ES-I3 (cell line): ENCODE measurements at regions not wholly inside any gene's neighbourhood (a gene's known extent, or its start where the extent isn't known, plus 50 kb on each side); places are given as distances from the start of the nearest gene placed in this dataset.
"Not testable (repeated sequence)": the region's sequence is repeated elsewhere in the genome, so short reads cannot be mapped to it uniquely, and the experiment has no call there.

ENCODE experiments used
- H3K36me3 ChIP-seq: 2 replicates; pipeline ENCODE4 v1.6.1; 2013; ENCODE audit warnings: mild to moderate bottlenecking, low read length, control low read depth, moderate library complexity; ENCODE audit not compliant: insufficient read depth
- H3K4me1 ChIP-seq: 2 replicates; pipeline ENCODE4 v1.6.1; 2013; ENCODE audit warnings: mild to moderate bottlenecking, control low read depth, low read length; ENCODE audit not compliant: insufficient read depth
- H3K9ac ChIP-seq: 2 replicates; pipeline ENCODE4 v1.6.1; 2013; ENCODE audit warnings: low read depth, mild to moderate bottlenecking, low read length, moderate library complexity
- H3K9me3 ChIP-seq: 2 replicates; pipeline ENCODE4 v1.6.1; 2013; ENCODE audit warnings: mild to moderate bottlenecking, low read length, moderate library complexity; ENCODE audit not compliant: control insufficient read depth, insufficient read depth

DNA sequence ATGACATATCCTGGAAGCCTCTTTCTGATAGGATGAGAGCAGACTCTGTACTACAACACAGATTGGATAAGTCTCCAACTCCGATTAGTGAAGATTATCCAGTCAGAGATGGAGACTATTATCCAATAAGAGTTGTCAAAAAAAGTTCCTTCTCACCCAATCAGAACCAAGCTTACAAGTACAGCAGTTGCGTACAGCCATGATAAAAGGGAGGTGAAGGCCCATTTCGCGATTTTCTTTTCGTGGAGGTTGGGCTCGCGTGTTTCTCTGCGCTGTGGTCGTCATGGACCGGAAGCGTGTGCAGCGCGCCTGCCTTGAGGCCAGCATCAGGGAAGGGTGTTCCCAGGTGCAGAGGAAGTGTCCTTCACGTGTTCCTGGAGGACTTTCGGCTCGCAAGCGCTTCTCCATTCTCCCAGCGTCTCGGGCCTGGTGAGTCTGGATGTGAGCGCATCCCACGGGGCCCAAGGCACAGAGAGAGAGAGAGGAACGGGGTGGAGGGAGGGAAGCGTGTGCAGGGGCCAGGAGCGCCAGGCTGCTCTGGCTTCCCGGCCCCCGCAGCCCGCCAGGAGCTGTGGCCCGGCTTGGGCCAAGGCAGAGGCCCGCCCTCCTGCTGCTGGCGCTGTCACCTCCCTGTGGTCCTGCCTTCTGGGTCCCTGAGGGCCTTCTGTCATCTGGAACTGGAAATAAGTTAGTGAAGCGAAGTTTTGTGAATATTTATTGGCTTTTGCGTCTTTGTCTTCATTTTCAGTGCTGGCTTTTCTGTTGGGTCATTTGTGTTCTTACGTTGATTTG is 53.9 kb downstream of the CDRT15L2 start:
- H3K4me1 ChIP-seq, H3K9ac ChIP-seq, H3K36me3 ChIP-seq: not testable (repeated sequence)

DNA sequence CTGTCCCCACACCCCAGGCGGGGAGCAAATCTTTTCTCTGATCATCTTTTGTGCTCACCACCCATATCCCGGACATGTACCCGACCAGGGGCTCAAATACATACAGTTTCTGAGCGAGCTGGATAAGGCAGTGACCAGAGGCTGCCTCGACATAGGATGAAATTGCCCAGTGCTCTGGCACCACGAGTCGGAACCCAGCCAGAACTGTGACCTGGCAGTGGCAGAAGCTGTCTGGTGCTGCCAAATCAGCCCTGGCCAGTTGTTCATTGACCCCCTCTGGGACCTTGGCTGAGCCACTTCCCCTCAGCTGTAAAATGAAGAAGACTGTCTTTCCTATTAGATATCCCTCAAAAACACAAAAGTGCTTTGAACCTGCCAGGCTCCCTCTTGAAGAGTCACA is 60.6 kb downstream of the CDRT15L2 start:
- not testable (repeated sequence) for H3K9ac ChIP-seq, H3K36me3 ChIP-seq, H3K9me3 ChIP-seq, H3K4me1 ChIP-seq

More for the DNA sequence above, 53.9 kb downstream of the CDRT15L2 start:
- not testable (repeated sequence) for H3K9me3 ChIP-seq

DNA sequence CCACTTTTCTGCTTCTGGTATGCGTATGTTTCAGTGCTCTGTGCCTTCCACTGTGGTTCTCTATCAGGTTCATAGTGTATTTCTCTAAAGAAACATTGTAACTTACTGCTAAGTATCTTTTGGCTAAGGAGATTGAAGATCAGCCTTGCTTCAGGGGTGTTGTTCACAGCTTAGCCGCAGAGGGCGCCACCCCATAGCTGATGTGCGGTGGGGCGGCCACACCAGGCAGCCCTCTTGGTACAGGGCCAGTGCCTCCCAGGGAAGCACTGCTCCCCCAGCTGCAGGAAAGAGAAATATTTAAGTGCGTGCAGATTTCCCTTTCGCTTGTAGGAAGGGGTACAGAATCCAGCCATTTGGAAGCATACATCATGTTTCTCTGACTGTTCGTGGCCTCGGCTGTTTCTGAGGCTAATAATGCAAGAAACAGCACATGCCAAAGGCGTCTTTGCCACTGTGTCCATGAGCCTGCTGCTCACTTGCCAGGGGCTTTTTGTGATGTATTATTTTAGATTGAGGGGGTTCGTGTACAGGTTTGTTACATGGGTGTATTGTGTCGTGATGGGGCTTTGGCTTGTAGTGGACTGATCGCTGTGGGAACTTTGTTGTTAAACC is 67.2 kb downstream of the CDRT15L2 start:
- H3K36me3 ChIP-seq, H3K9ac ChIP-seq, H3K9me3 ChIP-seq, H3K4me1 ChIP-seq: not testable (repeated sequence)

DNA sequence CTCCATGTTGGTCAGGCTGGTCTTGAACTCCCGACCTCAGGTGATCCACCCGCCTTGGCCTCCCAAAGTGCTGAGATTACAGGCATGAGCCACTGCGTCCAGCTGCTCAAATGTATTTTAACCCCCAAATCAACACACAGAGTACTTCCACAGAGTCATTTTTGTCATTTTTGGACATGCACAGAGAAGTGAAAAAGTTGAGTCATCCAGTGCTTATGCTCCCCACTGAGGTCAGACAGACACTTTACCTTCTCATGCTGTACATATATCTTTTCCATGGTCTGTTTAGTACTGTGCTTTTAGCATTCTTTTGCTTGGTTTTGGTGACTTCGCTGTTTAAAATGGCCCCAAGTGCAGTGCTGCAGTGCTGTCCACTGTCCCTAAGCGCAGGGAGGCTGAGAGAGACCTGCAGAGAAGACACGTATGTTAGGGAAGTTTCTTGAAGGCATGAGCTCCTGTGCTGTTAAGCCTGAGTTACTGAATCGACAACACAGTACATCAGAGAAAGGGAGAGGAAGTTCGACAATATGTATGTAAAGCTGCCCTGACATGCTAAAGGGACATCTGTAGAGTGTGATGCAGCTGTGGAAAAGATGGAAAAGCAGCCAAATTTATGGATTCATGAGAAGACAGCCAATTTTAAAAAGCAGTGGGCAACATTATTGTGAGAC is 69.7 kb downstream of the CDRT15L2 start:
- not testable (repeated sequence) for H3K4me1 ChIP-seq, H3K9ac ChIP-seq, H3K36me3 ChIP-seq, H3K9me3 ChIP-seq

DNA sequence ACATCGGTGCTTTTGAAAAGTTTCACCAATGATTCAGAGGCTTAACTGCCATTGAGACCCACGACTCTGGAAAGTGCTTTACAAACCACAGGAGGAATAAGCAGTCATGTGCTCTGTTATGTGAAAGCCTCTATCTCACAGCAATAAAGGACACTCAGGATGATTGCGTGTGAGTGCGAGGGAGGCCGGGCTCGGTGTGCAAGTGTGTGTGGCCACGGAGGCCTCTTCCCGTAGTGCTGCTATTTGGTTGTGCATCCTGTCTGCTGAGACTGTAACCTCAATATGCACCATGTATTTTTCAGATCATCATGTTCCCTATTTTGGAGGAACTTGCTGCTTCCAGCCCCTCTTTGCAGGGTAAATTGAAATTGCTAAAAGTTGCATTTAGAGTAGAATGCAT is 71.5 kb downstream of the CDRT15L2 start:
- H3K9me3 ChIP-seq, H3K4me1 ChIP-seq, H3K36me3 ChIP-seq, H3K9ac ChIP-seq: not testable (repeated sequence)

DNA sequence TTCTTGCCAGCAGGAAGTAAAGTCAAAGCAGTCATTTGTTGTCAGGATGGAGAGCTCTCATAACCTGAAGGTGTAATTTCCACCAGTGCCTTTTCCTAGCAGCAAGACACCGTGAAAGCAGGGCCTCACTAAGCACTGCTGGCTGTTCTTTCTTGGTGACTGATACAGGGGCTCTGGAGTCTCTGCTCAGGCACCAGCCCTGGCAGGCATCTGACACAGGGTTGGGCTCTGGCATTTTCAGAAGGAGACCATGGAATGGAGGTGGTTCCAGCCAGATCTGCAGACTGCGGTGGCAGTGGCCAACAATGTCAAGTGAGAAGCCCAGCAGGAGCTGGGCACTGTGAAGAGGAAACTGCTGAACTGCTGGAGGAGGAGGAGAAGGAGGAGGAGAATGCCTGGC is 72.2 kb downstream of the CDRT15L2 start:
- not testable (repeated sequence) for H3K9ac ChIP-seq, H3K36me3 ChIP-seq, H3K9me3 ChIP-seq, H3K4me1 ChIP-seq

DNA sequence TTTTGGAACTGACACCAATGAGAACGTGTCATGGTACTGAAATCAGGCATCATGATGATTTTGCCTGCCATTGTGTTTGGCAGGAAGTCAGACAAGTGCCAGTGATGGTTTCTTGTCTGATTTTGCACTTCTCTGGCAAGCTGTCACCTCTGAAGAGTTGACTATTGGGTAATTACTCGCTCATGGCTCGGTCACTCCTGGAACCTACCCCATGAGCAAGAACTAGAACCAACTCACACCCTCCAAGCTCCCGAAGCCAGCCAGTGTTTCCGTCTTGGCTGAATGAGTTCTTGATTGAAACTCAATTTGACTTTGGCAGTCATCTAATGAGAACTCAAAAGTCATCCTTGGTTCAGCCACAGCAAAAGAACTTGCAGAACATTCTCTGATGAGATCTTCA is 73.9 kb downstream of the CDRT15L2 start:
- H3K36me3 ChIP-seq, H3K4me1 ChIP-seq, H3K9me3 ChIP-seq, H3K9ac ChIP-seq: not testable (repeated sequence)

DNA sequence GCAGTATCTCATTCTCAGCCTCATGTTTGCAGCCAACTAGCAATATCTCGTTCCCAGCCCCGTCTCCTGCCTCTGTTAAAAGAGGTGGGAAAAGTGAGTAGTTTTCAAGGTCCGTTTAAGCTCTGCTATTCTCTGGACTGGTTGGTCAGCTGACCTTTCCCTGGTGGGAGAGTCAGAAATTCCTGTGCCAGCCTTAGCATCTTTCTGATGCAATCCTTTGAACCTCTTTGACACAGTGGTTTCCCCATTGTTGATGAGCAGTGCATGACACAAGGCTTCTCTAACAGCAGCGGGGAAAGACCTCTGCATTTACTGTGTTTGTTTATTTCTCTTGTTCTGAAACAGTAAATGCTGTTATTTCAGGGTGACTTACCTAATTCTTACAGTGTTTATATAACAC is 74.6 kb downstream of the CDRT15L2 start:
- H3K9me3 ChIP-seq, H3K36me3 ChIP-seq, H3K9ac ChIP-seq, H3K4me1 ChIP-seq: not testable (repeated sequence)

DNA sequence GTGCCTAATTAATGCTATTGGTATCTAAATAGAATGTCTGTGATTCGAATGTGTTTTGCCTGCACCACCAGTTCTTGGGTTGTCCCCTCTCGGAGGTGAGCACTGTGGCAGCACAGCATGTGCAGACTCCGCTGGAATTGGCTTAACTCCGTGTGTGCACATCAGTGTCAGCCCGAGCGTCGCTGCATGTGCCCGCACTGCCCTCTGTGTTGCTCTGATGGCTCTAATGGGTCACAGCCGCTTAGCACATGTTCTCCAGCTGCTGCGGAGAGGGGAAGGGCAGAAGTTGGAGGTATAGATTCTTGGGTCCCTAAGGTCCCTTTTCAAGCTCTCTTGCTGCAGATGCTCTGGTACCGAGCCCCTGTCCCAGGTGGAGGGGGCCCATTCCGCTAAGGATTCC is 75.1 kb downstream of the CDRT15L2 start:
- H3K9ac ChIP-seq, H3K9me3 ChIP-seq, H3K4me1 ChIP-seq, H3K36me3 ChIP-seq: not testable (repeated sequence)

DNA sequence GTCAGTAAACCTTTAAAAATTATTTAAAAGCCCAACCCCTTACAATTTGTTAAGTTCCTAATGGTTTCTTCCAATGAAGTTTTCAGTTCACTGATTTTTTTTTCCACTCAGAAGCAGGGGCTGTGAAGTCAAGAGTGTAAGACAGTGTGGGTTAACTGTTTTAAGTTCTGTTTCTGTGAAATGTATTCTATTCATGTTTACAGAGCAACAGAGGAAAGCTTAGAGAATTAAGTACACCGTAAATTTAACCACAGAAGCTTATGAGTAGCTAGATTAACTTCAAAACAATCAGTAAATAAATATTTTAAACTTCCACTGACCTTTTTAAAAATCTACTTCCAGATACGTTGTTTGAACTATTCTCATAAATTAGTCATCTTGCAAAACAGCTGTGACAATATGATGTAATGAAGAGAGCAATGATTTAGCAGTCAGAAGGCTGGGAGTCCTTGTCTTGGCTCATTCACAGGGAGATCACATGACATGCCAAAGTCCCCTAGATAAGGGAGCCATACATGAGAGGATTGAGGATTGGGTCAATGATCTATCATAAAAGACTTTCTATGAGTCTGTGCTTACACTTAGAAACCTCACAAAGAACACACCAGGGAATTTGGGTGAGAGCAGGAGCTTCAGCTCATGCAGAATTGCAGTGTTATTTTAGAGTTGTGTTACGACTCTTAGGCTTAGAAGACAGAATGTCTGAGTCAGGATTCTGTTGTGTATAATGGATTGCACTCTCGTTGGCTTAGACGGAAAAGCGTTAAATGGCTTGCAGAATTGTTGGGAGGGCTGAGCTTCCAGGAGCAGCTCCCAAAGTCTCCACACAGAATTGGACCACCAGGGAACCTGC is 85.8 kb downstream of the CDRT15L2 start:
- H3K9ac ChIP-seq, H3K4me1 ChIP-seq, H3K9me3 ChIP-seq, H3K36me3 ChIP-seq: not testable (repeated sequence)

DNA sequence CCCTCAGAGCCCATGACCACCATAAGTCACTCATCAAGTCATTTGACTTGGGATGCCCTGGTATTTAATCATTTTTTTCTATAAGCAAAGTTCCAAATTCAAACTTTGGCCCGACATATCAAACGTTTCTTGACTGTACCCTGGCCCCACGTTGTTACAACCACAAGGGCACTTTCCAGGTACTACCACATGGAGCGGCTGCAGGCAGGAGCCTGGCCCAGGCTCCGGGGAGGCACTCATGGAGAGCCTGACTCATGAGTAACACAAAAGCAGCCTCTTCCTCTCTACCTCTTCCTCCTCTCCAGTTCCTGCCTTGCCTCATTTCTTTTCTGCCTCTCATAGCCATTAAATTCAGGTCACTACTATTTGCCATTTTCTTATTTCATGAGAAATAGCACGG is 87.2 kb downstream of the CDRT15L2 start:
- H3K36me3 ChIP-seq, H3K9ac ChIP-seq, H3K4me1 ChIP-seq, H3K9me3 ChIP-seq: not testable (repeated sequence)

DNA sequence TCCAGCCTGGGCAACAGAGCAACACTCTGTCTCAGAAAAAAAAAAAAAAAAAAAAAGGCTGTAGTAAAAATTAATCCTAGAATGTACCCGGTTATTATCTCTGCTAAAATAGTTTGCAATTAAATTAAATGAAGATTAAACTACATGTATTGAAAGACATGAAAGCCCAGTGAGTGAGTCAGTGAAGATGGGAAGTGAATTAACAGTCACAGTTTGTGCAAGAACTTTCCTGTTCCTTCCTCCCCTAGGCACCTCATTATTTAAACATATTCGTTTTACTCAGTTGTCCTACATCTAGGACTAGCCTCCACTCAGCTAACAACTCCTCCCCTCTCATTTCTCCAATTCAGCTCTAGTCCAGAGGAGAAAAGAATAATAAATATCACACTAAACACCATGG is 88.2 kb downstream of the CDRT15L2 start:
- not testable (repeated sequence) for H3K36me3 ChIP-seq, H3K9me3 ChIP-seq, H3K4me1 ChIP-seq, H3K9ac ChIP-seq

DNA sequence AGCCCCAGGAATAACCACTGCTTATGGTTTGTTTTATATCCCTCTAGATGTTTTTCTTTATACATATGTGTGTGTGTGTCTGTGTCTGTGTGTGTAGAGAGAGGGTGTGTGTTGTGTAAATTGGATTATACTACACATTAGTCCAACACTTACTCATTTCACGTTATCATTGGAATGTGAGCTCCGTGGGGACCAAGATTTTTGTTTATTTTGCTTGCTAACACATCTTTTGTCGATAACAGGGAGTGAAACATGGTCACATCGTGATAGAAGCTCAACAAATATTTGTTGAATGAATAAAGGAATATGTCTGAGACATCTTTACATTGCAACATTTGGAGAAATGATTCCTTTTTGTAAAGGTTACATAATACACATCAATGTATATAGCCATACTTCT is 88.8 kb downstream of the CDRT15L2 start:
- not testable (repeated sequence) for H3K9me3 ChIP-seq, H3K4me1 ChIP-seq, H3K9ac ChIP-seq, H3K36me3 ChIP-seq

DNA sequence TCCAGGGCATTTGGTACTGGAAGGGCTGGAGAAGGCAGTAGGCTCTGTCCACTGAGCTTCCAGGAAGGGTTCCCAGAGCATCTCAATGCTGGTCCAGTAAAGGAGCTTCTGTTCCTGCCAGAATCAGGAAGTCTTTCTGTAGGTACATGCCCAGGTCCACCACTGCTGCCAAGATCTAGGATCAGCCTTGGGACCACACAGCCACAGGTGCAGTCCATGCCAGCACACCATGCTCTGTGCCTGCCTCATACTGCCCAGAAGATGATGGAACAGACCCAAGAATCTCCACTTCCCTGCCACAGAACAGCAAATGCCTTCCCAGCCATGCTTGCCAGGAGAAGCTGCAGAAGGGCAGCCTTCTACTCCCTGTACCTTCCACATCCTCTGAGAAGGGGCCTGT is 89.3 kb downstream of the CDRT15L2 start:
- not testable (repeated sequence) for H3K36me3 ChIP-seq, H3K9me3 ChIP-seq, H3K4me1 ChIP-seq, H3K9ac ChIP-seq

DNA sequence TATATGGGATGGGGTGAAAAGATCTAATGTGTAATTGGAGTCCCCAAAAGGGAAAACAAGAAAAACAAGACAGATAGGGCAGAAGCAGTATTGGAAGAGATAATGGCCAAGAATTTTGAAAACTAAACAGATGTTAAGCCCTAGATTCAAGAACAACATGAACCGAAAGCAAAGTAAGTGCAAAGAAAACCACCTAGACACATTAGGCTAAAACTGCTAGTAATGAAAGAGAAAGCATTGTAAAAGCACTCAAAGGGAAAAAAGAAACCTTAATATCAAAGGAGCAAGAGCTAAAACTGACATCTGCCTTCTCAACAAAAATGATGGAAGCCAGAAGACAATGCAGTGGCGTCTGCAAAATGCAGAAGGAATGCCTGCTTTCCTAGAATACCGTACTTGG is 91.0 kb downstream of the CDRT15L2 start:
- not testable (repeated sequence) for H3K9me3 ChIP-seq, H3K9ac ChIP-seq, H3K4me1 ChIP-seq, H3K36me3 ChIP-seq
